K562 (cell line): ENCODE measurements at regions not wholly inside any gene's neighbourhood (a gene's known extent, or its start where the extent isn't known, plus 50 kb on each side); places are given as distances from the start of the nearest gene placed in this dataset.

ENCODE experiments used
- ATAC-seq: fragments of 200-7000 bp; cut with Tn5 transposase; 3 replicates; pipeline ENCODE4 v1.9.1; 2020; ENCODE audit warnings: moderate library complexity
- BruUV-seq: library from RNA; stranded (reverse); fragments of 400-500 nt; replicated peaks from 2 replicates; lab custom pipeline; 2021; lab: Mats Ljungman, UMichigan
- CTCF ChIA-PET: fragments of 300-600 bp; formaldehyde crosslinking; extraction: SDS; loops from one replicate; lab custom pipeline; 2021; ENCODE audit warnings: low intra/inter-chr PET ratio; lab: Yijun Ruan, JAX
- POLR2A ChIA-PET: fragments of 300-600, 350-650 bp; sonication (Branson Sonifier 250); formaldehyde crosslinking; extraction: SDS; loops from one replicate; lab custom pipeline; 2021; ENCODE audit warnings: antibody characterized with exemption, inconsistent platforms; lab: Yijun Ruan, JAX
- DNase-seq, 4 experiments: peaks; one replicate each; pipeline versions ENCODE4 v3.0.0 to v3.0.0-alpha.2; 2011 to 2018; ENCODE audit warnings: low spot score in 3 of 4, mixed read lengths in 3 of 4; ENCODE audit errors: extremely low read depth in 1 of 4
- FAIRE-seq: peaks from 2 replicates; lab custom pipeline; 2011; peaks lifted over from hg19 to GRCh38; lab: Jason Lieb, UNC
- H2AFZ ChIP-seq: 2 replicates; pipeline ENCODE4 v1.6.0; 2011; ENCODE audit warnings: low read depth, low read length, control low read depth, inconsistent platforms
- H3K27ac ChIP-seq: fragments of 200-600 bp; 3 replicates; pipeline ENCODE4 v1.8.0; 2011; ENCODE audit warnings: low read depth, mild to moderate bottlenecking, control low read depth, inconsistent platforms, low read length, moderate library complexity, mixed read lengths; ENCODE audit errors: extremely low read depth
- H3K27me3 ChIP-seq, 2 experiments: fragments of 300-600 bp in 1 of 2; 2 replicates in 1 of 2; 3 replicates in 1 of 2; pipeline versions ENCODE4 v1.6.0 to v1.8.0; 2011; ENCODE audit warnings: inconsistent platforms in 2 of 2, low read length in 2 of 2, mild to moderate bottlenecking in 1 of 2, mixed read lengths in 1 of 2, moderate library complexity in 1 of 2; ENCODE audit not compliant: control insufficient read depth in 2 of 2, insufficient read depth in 2 of 2
- H3K36me3 ChIP-seq: fragments of 300-600 bp; 3 replicates; pipeline ENCODE4 v1.8.0; 2011; ENCODE audit warnings: mild to moderate bottlenecking, low read length, inconsistent platforms; ENCODE audit not compliant: control insufficient read depth, insufficient read depth
- H3K4me1 ChIP-seq, 2 experiments: fragments of 200-600 bp in 1 of 2; replicated peaks in 1 of 2; 2 replicates in 1 of 2; 3 replicates in 1 of 2; pipeline versions ENCODE4 v1.5.1 to v1.8.0; 2011; ENCODE audit warnings: inconsistent platforms in 2 of 2, low read length in 2 of 2, mild to moderate bottlenecking in 1 of 2, mixed read lengths in 1 of 2, moderate library complexity in 1 of 2; ENCODE audit not compliant: control insufficient read depth in 2 of 2, insufficient read depth in 2 of 2
- H3K4me2 ChIP-seq: 2 replicates; pipeline ENCODE4 v1.6.1; 2011; ENCODE audit warnings: low read length, control low read depth, inconsistent platforms, mixed read lengths; ENCODE audit not compliant: insufficient read depth
- H3K4me3 ChIP-seq: fragments of 200-600 bp; sonication (generic), shearing (Covaris generic); 2 replicates; pipeline ENCODE4 v1.5.1; 2016; ENCODE audit warnings: control low read depth, inconsistent platforms
- H3K79me2 ChIP-seq: fragments of 200-600 bp; 3 replicates; pipeline ENCODE4 v1.8.0; 2011; ENCODE audit warnings: low read length, inconsistent platforms; ENCODE audit not compliant: control insufficient read depth, insufficient read depth
- H3K9ac ChIP-seq, 2 experiments: 2 replicates each; pipeline versions ENCODE4 v1.6.0 to v1.6.1; 2011; ENCODE audit warnings: low read depth in 2 of 2, low read length in 2 of 2, control low read depth in 1 of 2, inconsistent platforms in 1 of 2, mild to moderate bottlenecking in 1 of 2, mixed read lengths in 1 of 2; ENCODE audit not compliant: insufficient read depth in 1 of 2
- H3K9me1 ChIP-seq: one replicate; pipeline ENCODE4 v1.6.0; 2011; ENCODE audit warnings: inconsistent platforms, mild to moderate bottlenecking, low read length, moderate library complexity; ENCODE audit not compliant: control insufficient read depth, insufficient read depth
- H3K9me3 ChIP-seq: replicated peaks from 2 replicates; pipeline ENCODE4 v1.5.1; 2011; ENCODE audit warnings: low read depth, low read length, inconsistent platforms; ENCODE audit not compliant: control insufficient read depth, insufficient read depth
- H4K20me1 ChIP-seq: replicated peaks from 2 replicates; pipeline ENCODE4 v1.6.1; 2011; ENCODE audit warnings: low read length, inconsistent platforms, mixed read lengths; ENCODE audit not compliant: control insufficient read depth, insufficient read depth
- FOS ChIP-seq: IDR thresholded peaks from 3 replicates; pipeline ENCODE4 v1.6.1; 2011; ENCODE audit not compliant: insufficient read length; ENCODE audit errors: extremely low read depth
- GATAD2B ChIP-seq: fragments of 450-650 bp; IDR thresholded peaks from 2 replicates; pipeline ENCODE4 v1.6.1; 2017; ENCODE audit warnings: mild to moderate bottlenecking, borderline replicate concordance
- ID3 ChIP-seq, 2 experiments: fragments of 250-450 bp in 1 of 2; fragments of 450-650 bp in 1 of 2; sonication (Bioruptor Pico) in 1 of 2; IDR thresholded peaks; 2 replicates each; pipeline versions ENCODE4 v1.6.1 to v1.8.0; 2016 to 2021; ENCODE audit warnings: mild to moderate bottlenecking in 2 of 2, moderate library complexity in 2 of 2, missing compliant biosample characterization in 1 of 2, missing genetic modification characterization in 1 of 2
- KHSRP ChIP-seq: fragments of 450-650 bp; IDR thresholded peaks from 2 replicates; pipeline ENCODE4 v1.6.1; 2017
- LEF1 ChIP-seq: fragments of 450-650 bp; IDR thresholded peaks from 2 replicates; pipeline ENCODE4 v1.6.1; 2016; ENCODE audit warnings: mild to moderate bottlenecking
- MIER1 ChIP-seq: fragments of 450-650 bp; IDR thresholded peaks from 2 replicates; pipeline ENCODE4 v1.6.1; 2016; ENCODE audit warnings: antibody characterized with exemption, mild to moderate bottlenecking, low read depth
- RAD21 ChIP-seq, 2 experiments: fragments of 250-450 bp in 1 of 2; fragments of 450-650 bp in 1 of 2; sonication (Bioruptor Pico) in 1 of 2; formaldehyde crosslinking in 1 of 2; IDR thresholded peaks in 1 of 2; conservative IDR thresholded peaks in 1 of 2; 2 replicates each; pipeline versions ENCODE4 v1.4.0 to v1.8.0; 2020 to 2022; ENCODE audit warnings: mild to moderate bottlenecking in 2 of 2, moderate library complexity in 1 of 2
- TGIF2 ChIP-seq: sonication (generic); formaldehyde crosslinking; IDR thresholded peaks from 2 replicates; pipeline ENCODE4 v1.8.1; 2022; ENCODE audit warnings: mild to moderate bottlenecking, missing genetic modification reagents, moderate library complexity
- ZC3H4 ChIP-seq: sonication (generic); formaldehyde crosslinking; IDR thresholded peaks from 2 replicates; pipeline ENCODE4 v1.9.0; 2021; ENCODE audit warnings: missing genetic modification reagents, borderline replicate concordance
- ZNF280A ChIP-seq: fragments of 450-650 bp; IDR thresholded peaks from 2 replicates; pipeline ENCODE4 v1.6.1; 2018; ENCODE audit warnings: mild to moderate bottlenecking, low read depth; ENCODE audit not compliant: partially characterized antibody
- ZNF551 ChIP-seq: fragments of 250-450 bp; sonication (Bioruptor Pico); IDR thresholded peaks from 2 replicates; pipeline ENCODE4 v1.5.0; 2021; ENCODE audit warnings: mild to moderate bottlenecking, moderate library complexity
- ZNF699 ChIP-seq: fragments of 250-450 bp; sonication (Bioruptor Pico); IDR thresholded peaks from 2 replicates; pipeline ENCODE4 v1.8.0; 2021; ENCODE audit warnings: mild to moderate bottlenecking, moderate library complexity; ENCODE audit not compliant: insufficient replicate concordance
- WGBS: fragments of 100-300 bp; shearing (Covaris generic); methylation state at CpG from one replicate; pipeline ENCODE4 v1.1.6; 2016; ENCODE audit warnings: low coverage, mixed read lengths; ENCODE audit not compliant: insufficient coverage; ENCODE audit errors: missing lambda C conversion rate; 5-methylcytosine and 5-hydroxymethylcytosine counted together
- in situ Hi-C: fragments of 300-500 bp; cut with MboI; formaldehyde crosslinking; loops from 4 replicates; pipeline ENCODE4 v1.15.0; 2018; ENCODE audit warnings: inconsistent platforms, mixed read lengths
- intact Hi-C: fragments of 100-400 bp; cut with micrococcal nuclease; formaldehyde crosslinking; loops from 2 replicates; pipeline ENCODE4 v1.14.2; 2022
- TF ChIP-seq, protein P1 (sequence below): fragments of 450-650 bp; formaldehyde crosslinking; IDR thresholded peaks from 2 replicates; pipeline ENCODE4 v1.4.0; 2020; ENCODE audit warnings: mild to moderate bottlenecking, moderate library complexity

- WGBS = 0% methylated on average over 2 of the region's 2 CpGs
- Histone ChIP-seq H3K27ac (no peak overlapping the region), H3K4me3 (no peak overlapping the region), H3K79me2 (no peaks in the 10 kb centered on the region), H4K20me1 (peaks cover 3% of the 10 kb centered on the region; the same call in 1 of the 2 replicates), H3K36me3 (no peaks in the 10 kb centered on the region), H3K9ac (no peak overlapping the region), H3K9me1 (no peaks in the 10 kb centered on the region), H2AFZ (no peak overlapping the region), H3K4me1 (peaks cover 0 to 4% of the 10 kb centered on the region in 2 experiments; a peak in 2 of 5 replicates), H3K4me2 (no peak overlapping the region), H3K27me3 (peaks cover 59 to 85% of the 10 kb centered on the region in 2 experiments), H3K9me3 (no peaks in the 10 kb centered on the region)
- TF ChIP-seq ZNF699 (CRISPR knock-in tag) (no peak), MIER1 (no peak)
- intact Hi-C loops = no loop called here
- ATAC-seq (no peak), FAIRE-seq (no peak), DNase-seq (no peak)
- CTCF ChIA-PET = no interaction called here
- no TSS peak for BruUV-seq
- POLR2A ChIA-PET = interaction anchor here (0.9 to 1.4 kb wide), 3 partner anchors 12 to 39 kb away, joined by 3 read pairs; no protein-coding TSS in a partner anchor
- in situ Hi-C loops = no loop called here
Measured at GRCh38 chr3:194757647-194758061, 72.0 kb downstream of the FAM43A start.

GRCh38 chr3:194758716-194759115 is 73.0 kb downstream of the FAM43A start:
- ATAC-seq (no peak), DNase-seq (no peak), FAIRE-seq (no peak)
- ChIA-PET CTCF (no interaction called here), POLR2A (interaction anchor here (0.9 to 1.4 kb wide), 2 partner anchors 11 to 38 kb away, joined by 3 read pairs; no protein-coding TSS in a partner anchor)
- H3K36me3 ChIP-seq = no peaks in the 10 kb centered on the region
- WGBS = 0% methylated on average over 2 of the region's 2 CpGs
- no peak overlapping the region for H3K27ac ChIP-seq
- H3K4me1 ChIP-seq = peaks cover 0 to 4% of the 10 kb centered on the region in 2 experiments; a peak in 2 of 5 replicates
- H4K20me1 ChIP-seq = peaks cover 3% of the 10 kb centered on the region; the same call in 1 of the 2 replicates
- H3K9me1 ChIP-seq = no peaks in the 10 kb centered on the region
- no peaks in the 10 kb centered on the region for H3K9me3 ChIP-seq
- no peak overlapping the region for H3K4me2 ChIP-seq
- in situ Hi-C loops = no loop called here
- BruUV-seq = no TSS peak
- H3K79me2 ChIP-seq = no peaks in the 10 kb centered on the region
- peaks cover 57 to 80% of the 10 kb centered on the region in 2 experiments for H3K27me3 ChIP-seq
- H2AFZ ChIP-seq = no peak overlapping the region
- intact Hi-C loops = no loop called here
- no peak overlapping the region for H3K4me3 ChIP-seq
- no peak overlapping the region for H3K9ac ChIP-seq
- TF ChIP-seq, protein P1, sequence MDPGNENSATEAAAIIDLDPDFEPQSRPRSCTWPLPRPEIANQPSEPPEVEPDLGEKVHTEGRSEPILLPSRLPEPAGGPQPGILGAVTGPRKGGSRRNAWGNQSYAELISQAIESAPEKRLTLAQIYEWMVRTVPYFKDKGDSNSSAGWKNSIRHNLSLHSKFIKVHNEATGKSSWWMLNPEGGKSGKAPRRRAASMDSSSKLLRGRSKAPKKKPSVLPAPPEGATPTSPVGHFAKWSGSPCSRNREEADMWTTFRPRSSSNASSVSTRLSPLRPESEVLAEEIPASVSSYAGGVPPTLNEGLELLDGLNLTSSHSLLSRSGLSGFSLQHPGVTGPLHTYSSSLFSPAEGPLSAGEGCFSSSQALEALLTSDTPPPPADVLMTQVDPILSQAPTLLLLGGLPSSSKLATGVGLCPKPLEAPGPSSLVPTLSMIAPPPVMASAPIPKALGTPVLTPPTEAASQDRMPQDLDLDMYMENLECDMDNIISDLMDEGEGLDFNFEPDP (CRISPR knock-in tag) = no peak
- TF ChIP-seq KHSRP (no peak), FOS (no peak), ID3 (CRISPR knock-in tag; IDR thresholded peaks at IDR 0.05) (no peak), ID3 (tag; IDR thresholded peaks at IDR 0.05) (no peak), GATAD2B (no peak), TGIF2 (CRISPR knock-in tag) (no peak), LEF1 (no peak), ZNF551 (CRISPR knock-in tag) (no peak), ZNF280A (no peak), ZC3H4 (CRISPR knock-in tag) (no peak), RAD21 (CRISPR knock-in tag; conservative IDR thresholded peaks at IDR 0.05 in 1 of 2, IDR thresholded peaks at IDR 0.05 in 1 of 2) (no peak)
